Ovary (tissue), 3 donors: ENCODE measurements at regions not wholly inside any gene's neighbourhood (a gene's known extent, or its start where the extent isn't known, plus 50 kb on each side); places are given as distances from the start of the nearest gene placed in this dataset.

Experiments used
- CTCF ChIP-seq, 3 donors: fragments of 450-650 bp in 2 of 3; fragments of 200-600 bp in 1 of 3; IDR thresholded peaks; one replicate each; pipeline versions ENCODE4 v1.5.1 to v1.8.0; 2016 to 2022; ENCODE audit warnings: antibody characterized with exemption in 3 of 3, mild to moderate bottlenecking in 1 of 3
- EP300 ChIP-seq: sonication (generic); formaldehyde crosslinking; IDR thresholded peaks from one replicate; pipeline ENCODE4 v1.6.1; 2017; ENCODE audit warnings: antibody characterized with exemption
- POLR2A ChIP-seq: fragments of 450-650 bp; IDR thresholded peaks from one replicate; pipeline ENCODE4 v1.6.1; 2017; ENCODE audit warnings: antibody characterized with exemption, mild to moderate bottlenecking, moderate library complexity
- donor health status: DM: no; HTN: no; CAD: no.

GRCh38 chr7:3112479-3113134, 68.9 kb upstream of the CARD11 start:
- TF ChIP-seq CTCF (IDR thresholded peaks at IDR 0.05) (no peak), EP300 (no peak), POLR2A (no peak)
